SK-N-SH (cell line): ENCODE measurements at regions not wholly inside any gene's neighbourhood (a gene's known extent, or its start where the extent isn't known, plus 50 kb on each side); places are given as distances from the start of the nearest gene placed in this dataset.

ENCODE experiments used
- CTCF ChIA-PET: fragments of 300-600, 350-600 bp; formaldehyde crosslinking; extraction: SDS; loops from one replicate; lab custom pipeline; 2021; lab: Yijun Ruan, JAX
- POLR2A ChIA-PET: fragments of 350-600 bp; sonication (Branson Sonifier 250); formaldehyde crosslinking; extraction: SDS; loops from one replicate; lab custom pipeline; 2020; ENCODE audit warnings: antibody characterized with exemption, inconsistent platforms; lab: Yijun Ruan, JAX
- DNase-seq: peaks from one replicate; pipeline ENCODE4 v3.0.0; 2012
- H2AFZ ChIP-seq: fragments of 200-600 bp; sonication (generic); 2 replicates; pipeline ENCODE4 v1.8.1; 2016; ENCODE audit warnings: antibody characterized with exemption, mild to moderate bottlenecking, low read depth
- H3F3A ChIP-seq: fragments of 200-600 bp; sonication (generic); replicated peaks from 2 replicates; pipeline ENCODE3; 2016; ENCODE audit warnings: antibody characterized with exemption, mild to moderate bottlenecking; ENCODE audit not compliant: insufficient read depth
- H3K27ac ChIP-seq, 2 experiments: fragments of 200-500 bp in 1 of 2; fragments of 200-600 bp in 1 of 2; sonication (Bioruptor generic) in 1 of 2; sonication (generic), shearing (Covaris generic) in 1 of 2; 2 replicates each; pipeline versions ENCODE4 v1.5.1 to v1.6.1; 2014 to 2016; ENCODE audit warnings: low read depth in 2 of 2, inconsistent platforms in 1 of 2, low read length in 1 of 2, mild to moderate bottlenecking in 1 of 2, mixed read lengths in 1 of 2
- H3K27me3 ChIP-seq: fragments of 200-600 bp; sonication (generic), shearing (Covaris generic); 2 replicates; pipeline ENCODE4 v1.6.1; 2016; ENCODE audit warnings: mixed run types; ENCODE audit not compliant: insufficient read depth
- H3K36me3 ChIP-seq, 2 experiments: fragments of 200-500 bp in 1 of 2; fragments of 200-600 bp in 1 of 2; sonication (Bioruptor generic) in 1 of 2; sonication (generic) in 1 of 2; replicated peaks in 1 of 2; 2 replicates each; pipeline versions ENCODE3 to v1.5.1; 2014 to 2016; ENCODE audit warnings: low read length in 1 of 2, mild to moderate bottlenecking in 1 of 2; ENCODE audit not compliant: insufficient read depth in 2 of 2, control insufficient read depth in 1 of 2
- H3K4me1 ChIP-seq, 2 experiments: fragments of 200-500 bp in 1 of 2; fragments of 200-600 bp in 1 of 2; sonication (Bioruptor generic) in 1 of 2; sonication (generic), shearing (Covaris generic) in 1 of 2; 2 replicates each; pipeline versions ENCODE4 v1.5.1 to v1.6.1; 2014 to 2016; ENCODE audit warnings: low read depth in 1 of 2, low read length in 1 of 2, mixed run types in 1 of 2; ENCODE audit not compliant: insufficient read depth in 2 of 2, control insufficient read depth in 1 of 2
- H3K4me2 ChIP-seq: fragments of 200-600 bp; sonication (generic), shearing (Covaris generic); 2 replicates; pipeline ENCODE4 v1.6.1; 2017; ENCODE audit warnings: mixed run types
- H3K4me3 ChIP-seq, 2 experiments: fragments of 200-500 bp in 1 of 2; fragments of 200-600 bp in 1 of 2; sonication (Bioruptor generic) in 1 of 2; sonication (generic), shearing (Covaris generic) in 1 of 2; 2 replicates each; pipeline versions ENCODE4 v1.5.1 to v1.8.1; 2014 to 2016; ENCODE audit warnings: low read depth in 2 of 2, inconsistent platforms in 1 of 2, low read length in 1 of 2, mild to moderate bottlenecking in 1 of 2, mixed read lengths in 1 of 2, moderate library complexity in 1 of 2
- H3K79me2 ChIP-seq: fragments of 200-600 bp; sonication (generic); 2 replicates; pipeline ENCODE4 v1.8.1; 2017; ENCODE audit warnings: mild to moderate bottlenecking; ENCODE audit not compliant: insufficient read depth
- H3K9ac ChIP-seq: fragments of 200-600 bp; sonication (generic); 2 replicates; pipeline ENCODE4 v1.6.1; 2017; ENCODE audit warnings: mixed run types
- H3K9me2 ChIP-seq: fragments of 200-600 bp; sonication (generic); 2 replicates; pipeline ENCODE4 v1.6.1; 2017; ENCODE audit warnings: mixed run types
- H3K9me3 ChIP-seq: fragments of 200-600 bp; sonication (generic); 2 replicates; pipeline ENCODE4 v1.6.1; 2017; ENCODE audit warnings: mixed run types, mild to moderate bottlenecking, moderate library complexity
- H4K20me1 ChIP-seq: fragments of 200-600 bp; sonication (generic); 2 replicates; pipeline ENCODE4 v1.6.1; 2017; ENCODE audit warnings: mild to moderate bottlenecking, mixed run types; ENCODE audit not compliant: insufficient read depth
- CHD2 ChIP-seq: fragments of 150-350 bp; IDR thresholded peaks from 2 replicates; pipeline ENCODE4 v1.6.1; 2018; ENCODE audit warnings: low read length; ENCODE audit not compliant: partially characterized antibody
- FOSL2 ChIP-seq: IDR thresholded peaks from 2 replicates; pipeline ENCODE4 v1.4.0; 2012; ENCODE audit warnings: low read depth, mild to moderate bottlenecking, moderate library complexity, borderline replicate concordance
- FOXJ3 ChIP-seq: sonication (generic); formaldehyde crosslinking; IDR thresholded peaks from 2 replicates; pipeline ENCODE4 v1.5.1; 2020; ENCODE audit warnings: mild to moderate bottlenecking, missing genetic modification reagents
- GABPA ChIP-seq: IDR thresholded peaks from 2 replicates; pipeline ENCODE4 v1.4.0; 2012; ENCODE audit warnings: low read depth, mild to moderate bottlenecking
- GATA2 ChIP-seq: sonication (generic); formaldehyde crosslinking; IDR thresholded peaks from 2 replicates; pipeline ENCODE4 v1.5.0; 2020; ENCODE audit warnings: mild to moderate bottlenecking, missing genetic modification reagents
- JUND ChIP-seq: IDR thresholded peaks from 2 replicates; pipeline ENCODE4 v1.4.0; 2012
- MEF2A ChIP-seq: IDR thresholded peaks from 2 replicates; pipeline ENCODE4 v1.4.0; 2012; ENCODE audit warnings: low read depth, borderline replicate concordance
- NFIC ChIP-seq: IDR thresholded peaks from 2 replicates; pipeline ENCODE4 v1.4.0; 2012; ENCODE audit warnings: borderline replicate concordance
- POLR2AphosphoS5 ChIP-seq: IDR thresholded peaks from 2 replicates; pipeline ENCODE4 v1.6.1; 2012; ENCODE audit warnings: low read depth, low read length
- RXRA ChIP-seq: IDR thresholded peaks from 2 replicates; pipeline ENCODE4 v1.4.0; 2012; ENCODE audit warnings: low read depth, mild to moderate bottlenecking, borderline replicate concordance
- SIN3A ChIP-seq: IDR thresholded peaks from 2 replicates; pipeline ENCODE4 v1.6.1; 2012; ENCODE audit warnings: low read depth, mild to moderate bottlenecking, low read length, moderate library complexity, borderline replicate concordance
- SMC3 ChIP-seq: IDR thresholded peaks from 2 replicates; pipeline ENCODE4 v1.6.1; 2012; ENCODE audit warnings: low read depth, low read length, improper control_type of control experiment
- TAF1 ChIP-seq: IDR thresholded peaks from 2 replicates; pipeline ENCODE4 v1.6.1; 2012; ENCODE audit warnings: low read depth, mild to moderate bottlenecking, low read length, moderate library complexity, borderline replicate concordance
- TCF12 ChIP-seq: IDR thresholded peaks from 2 replicates; pipeline ENCODE4 v1.4.0; 2012
- YY1 ChIP-seq: IDR thresholded peaks from 2 replicates; pipeline ENCODE4 v1.4.0; 2012; ENCODE audit warnings: low read depth, mild to moderate bottlenecking
- WGBS: methylation state at CpG from one replicate; pipeline ENCODE4 v1.1.6; 2017; ENCODE audit warnings: low lambda C conversion rate; 5-methylcytosine and 5-hydroxymethylcytosine counted together
- TF ChIP-seq, protein P1 (sequence below): fragments of 200-600 bp; sonication (generic); IDR thresholded peaks from 2 replicates; pipeline ENCODE4 v1.6.1; 2017; ENCODE audit warnings: antibody characterized with exemption, mild to moderate bottlenecking, moderate library complexity
- TF ChIP-seq, protein P2 (sequence below): IDR thresholded peaks from 2 replicates; pipeline ENCODE4 v1.4.0; 2012; ENCODE audit warnings: low read depth, borderline replicate concordance
- TF ChIP-seq, protein P3 (sequence below): IDR thresholded peaks from 2 replicates; pipeline ENCODE4 v1.4.0; 2012; ENCODE audit warnings: low read depth
- TF ChIP-seq, protein P4 (sequence below): fragments of 150-350 bp; IDR thresholded peaks from 2 replicates; pipeline ENCODE4 v1.6.1; 2017; ENCODE audit warnings: antibody characterized with exemption, low read length, low read depth, borderline replicate concordance
- TF ChIP-seq, protein P5 (sequence below): IDR thresholded peaks from 2 replicates; pipeline ENCODE4 v1.6.1; 2012; ENCODE audit warnings: mild to moderate bottlenecking, low read depth, low read length, moderate library complexity

DNA sequence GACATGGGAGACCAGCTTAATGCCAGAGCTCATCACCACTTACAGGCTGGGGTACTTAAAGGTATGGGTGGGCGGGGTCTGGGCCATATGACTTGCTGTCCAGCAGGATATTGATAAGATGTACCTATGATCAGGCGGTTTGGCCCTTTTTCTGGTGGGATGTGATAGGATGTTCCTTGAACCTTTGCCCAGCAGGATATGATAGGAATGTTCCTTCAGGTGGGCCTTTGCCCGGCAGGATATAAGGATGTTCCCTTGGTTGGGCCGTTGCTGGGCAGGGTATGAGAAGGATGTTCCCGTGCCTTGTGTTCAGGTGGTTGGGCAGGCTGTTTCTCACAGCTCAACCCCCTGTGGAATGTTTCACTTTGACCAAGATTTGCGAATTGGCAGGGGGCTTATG lies 187.2 kb upstream of the CXCL12 start:
- Histone ChIP-seq H3K4me1 (peaks cover 0 to 6% of the 10 kb centered on the region in 2 experiments; a peak in 1 of 4 replicates), H3K4me2 (no peak overlapping the region), H3K27me3 (no peaks in the 10 kb centered on the region), H4K20me1 (no peaks in the 10 kb centered on the region), H3K36me3 (no peaks in the 10 kb centered on the region), H3F3A (peaks cover 8% of the 10 kb centered on the region), H3K27ac (no peak overlapping the region), H3K9me3 (no peaks in the 10 kb centered on the region), H2AFZ (no peak overlapping the region), H3K4me3 (no peak overlapping the region), H3K79me2 (no peaks in the 10 kb centered on the region), H3K9ac (no peak overlapping the region), H3K9me2 (no peaks in the 10 kb centered on the region)
- 4% methylated on average over 5 of the region's 6 CpGs for WGBS
- TF ChIP-seq, protein P1, sequence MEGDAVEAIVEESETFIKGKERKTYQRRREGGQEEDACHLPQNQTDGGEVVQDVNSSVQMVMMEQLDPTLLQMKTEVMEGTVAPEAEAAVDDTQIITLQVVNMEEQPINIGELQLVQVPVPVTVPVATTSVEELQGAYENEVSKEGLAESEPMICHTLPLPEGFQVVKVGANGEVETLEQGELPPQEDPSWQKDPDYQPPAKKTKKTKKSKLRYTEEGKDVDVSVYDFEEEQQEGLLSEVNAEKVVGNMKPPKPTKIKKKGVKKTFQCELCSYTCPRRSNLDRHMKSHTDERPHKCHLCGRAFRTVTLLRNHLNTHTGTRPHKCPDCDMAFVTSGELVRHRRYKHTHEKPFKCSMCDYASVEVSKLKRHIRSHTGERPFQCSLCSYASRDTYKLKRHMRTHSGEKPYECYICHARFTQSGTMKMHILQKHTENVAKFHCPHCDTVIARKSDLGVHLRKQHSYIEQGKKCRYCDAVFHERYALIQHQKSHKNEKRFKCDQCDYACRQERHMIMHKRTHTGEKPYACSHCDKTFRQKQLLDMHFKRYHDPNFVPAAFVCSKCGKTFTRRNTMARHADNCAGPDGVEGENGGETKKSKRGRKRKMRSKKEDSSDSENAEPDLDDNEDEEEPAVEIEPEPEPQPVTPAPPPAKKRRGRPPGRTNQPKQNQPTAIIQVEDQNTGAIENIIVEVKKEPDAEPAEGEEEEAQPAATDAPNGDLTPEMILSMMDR = no peak
- TF ChIP-seq MEF2A = no peak
- CTCF ChIA-PET = no interaction called here
- POLR2A ChIA-PET = no interaction called here
- DNase-seq = no peak

DNA sequence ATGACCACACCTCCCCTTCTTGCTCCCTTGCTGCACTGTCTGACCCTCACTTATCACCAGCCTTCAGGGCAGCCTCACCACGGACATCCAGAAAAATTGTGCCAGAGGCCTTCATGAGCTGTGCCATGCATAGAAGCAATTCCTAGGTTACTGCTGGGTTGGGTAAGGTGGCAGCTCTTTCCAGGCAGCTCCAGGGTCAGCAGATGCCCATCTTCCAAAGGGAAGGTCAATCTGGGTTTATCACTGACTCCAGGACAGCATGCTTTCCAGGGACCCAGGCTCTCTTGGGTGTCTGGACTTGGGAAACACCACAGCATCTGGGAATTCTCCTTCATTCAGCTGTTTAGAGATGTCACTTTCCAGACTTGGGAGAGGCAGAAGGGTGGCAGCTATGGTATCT lies 188.9 kb upstream of the CXCL12 start:
- Histone ChIP-seq H3K9me2 (no peaks in the 10 kb centered on the region), H3K4me1 (peaks cover 0 to 6% of the 10 kb centered on the region in 2 experiments; a peak in 1 of 4 replicates), H3K4me2 (no peak overlapping the region), H2AFZ (no peak overlapping the region), H4K20me1 (no peaks in the 10 kb centered on the region), H3K36me3 (no peaks in the 10 kb centered on the region), H3F3A (peaks cover 8% of the 10 kb centered on the region), H3K9ac (no peak overlapping the region), H3K79me2 (no peaks in the 10 kb centered on the region), H3K4me3 (no peak overlapping the region), H3K9me3 (no peaks in the 10 kb centered on the region), H3K27me3 (no peaks in the 10 kb centered on the region), H3K27ac (no peak overlapping the region)
- WGBS = 0% methylated on average over 1 of the region's 1 CpG
- ChIA-PET POLR2A (no interaction called here), CTCF (no interaction called here)
- DNase-seq = no peak
- TF ChIP-seq, protein P2, sequence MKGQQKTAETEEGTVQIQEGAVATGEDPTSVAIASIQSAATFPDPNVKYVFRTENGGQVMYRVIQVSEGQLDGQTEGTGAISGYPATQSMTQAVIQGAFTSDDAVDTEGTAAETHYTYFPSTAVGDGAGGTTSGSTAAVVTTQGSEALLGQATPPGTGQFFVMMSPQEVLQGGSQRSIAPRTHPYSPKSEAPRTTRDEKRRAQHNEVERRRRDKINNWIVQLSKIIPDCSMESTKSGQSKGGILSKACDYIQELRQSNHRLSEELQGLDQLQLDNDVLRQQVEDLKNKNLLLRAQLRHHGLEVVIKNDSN = no peak
- TF ChIP-seq YY1 = no peak
- no peak for TF ChIP-seq CHD2
- no peak for TF ChIP-seq SMC3
- TF ChIP-seq, protein P3, sequence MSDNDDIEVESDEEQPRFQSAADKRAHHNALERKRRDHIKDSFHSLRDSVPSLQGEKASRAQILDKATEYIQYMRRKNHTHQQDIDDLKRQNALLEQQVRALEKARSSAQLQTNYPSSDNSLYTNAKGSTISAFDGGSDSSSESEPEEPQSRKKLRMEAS = no peak
- TF ChIP-seq GATA2 (CRISPR knock-in tag) = no peak
- TF ChIP-seq POLR2AphosphoS5 = no peak
- TF ChIP-seq JUND = no peak
- no peak for TF ChIP-seq GABPA
- TF ChIP-seq, protein P1 = no peak
- no peak for TF ChIP-seq FOXJ3 (CRISPR knock-in tag)
- TF ChIP-seq TAF1 = no peak
- TF ChIP-seq, protein P4, sequence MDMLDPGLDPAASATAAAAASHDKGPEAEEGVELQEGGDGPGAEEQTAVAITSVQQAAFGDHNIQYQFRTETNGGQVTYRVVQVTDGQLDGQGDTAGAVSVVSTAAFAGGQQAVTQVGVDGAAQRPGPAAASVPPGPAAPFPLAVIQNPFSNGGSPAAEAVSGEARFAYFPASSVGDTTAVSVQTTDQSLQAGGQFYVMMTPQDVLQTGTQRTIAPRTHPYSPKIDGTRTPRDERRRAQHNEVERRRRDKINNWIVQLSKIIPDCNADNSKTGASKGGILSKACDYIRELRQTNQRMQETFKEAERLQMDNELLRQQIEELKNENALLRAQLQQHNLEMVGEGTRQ = no peak
- no peak for TF ChIP-seq RXRA
- no peak for TF ChIP-seq SIN3A
- TF ChIP-seq FOSL2 = no peak
- no peak for TF ChIP-seq TCF12
- TF ChIP-seq, protein P5, sequence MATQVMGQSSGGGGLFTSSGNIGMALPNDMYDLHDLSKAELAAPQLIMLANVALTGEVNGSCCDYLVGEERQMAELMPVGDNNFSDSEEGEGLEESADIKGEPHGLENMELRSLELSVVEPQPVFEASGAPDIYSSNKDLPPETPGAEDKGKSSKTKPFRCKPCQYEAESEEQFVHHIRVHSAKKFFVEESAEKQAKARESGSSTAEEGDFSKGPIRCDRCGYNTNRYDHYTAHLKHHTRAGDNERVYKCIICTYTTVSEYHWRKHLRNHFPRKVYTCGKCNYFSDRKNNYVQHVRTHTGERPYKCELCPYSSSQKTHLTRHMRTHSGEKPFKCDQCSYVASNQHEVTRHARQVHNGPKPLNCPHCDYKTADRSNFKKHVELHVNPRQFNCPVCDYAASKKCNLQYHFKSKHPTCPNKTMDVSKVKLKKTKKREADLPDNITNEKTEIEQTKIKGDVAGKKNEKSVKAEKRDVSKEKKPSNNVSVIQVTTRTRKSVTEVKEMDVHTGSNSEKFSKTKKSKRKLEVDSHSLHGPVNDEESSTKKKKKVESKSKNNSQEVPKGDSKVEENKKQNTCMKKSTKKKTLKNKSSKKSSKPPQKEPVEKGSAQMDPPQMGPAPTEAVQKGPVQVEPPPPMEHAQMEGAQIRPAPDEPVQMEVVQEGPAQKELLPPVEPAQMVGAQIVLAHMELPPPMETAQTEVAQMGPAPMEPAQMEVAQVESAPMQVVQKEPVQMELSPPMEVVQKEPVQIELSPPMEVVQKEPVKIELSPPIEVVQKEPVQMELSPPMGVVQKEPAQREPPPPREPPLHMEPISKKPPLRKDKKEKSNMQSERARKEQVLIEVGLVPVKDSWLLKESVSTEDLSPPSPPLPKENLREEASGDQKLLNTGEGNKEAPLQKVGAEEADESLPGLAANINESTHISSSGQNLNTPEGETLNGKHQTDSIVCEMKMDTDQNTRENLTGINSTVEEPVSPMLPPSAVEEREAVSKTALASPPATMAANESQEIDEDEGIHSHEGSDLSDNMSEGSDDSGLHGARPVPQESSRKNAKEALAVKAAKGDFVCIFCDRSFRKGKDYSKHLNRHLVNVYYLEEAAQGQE = no peak
- no peak for TF ChIP-seq NFIC
